ENCODE measurements at regions not wholly inside any gene's neighbourhood (a gene's known extent, or its start where the extent isn't known, plus 50 kb on each side); places are given as distances from the start of the nearest gene placed in this dataset.

DNA sequence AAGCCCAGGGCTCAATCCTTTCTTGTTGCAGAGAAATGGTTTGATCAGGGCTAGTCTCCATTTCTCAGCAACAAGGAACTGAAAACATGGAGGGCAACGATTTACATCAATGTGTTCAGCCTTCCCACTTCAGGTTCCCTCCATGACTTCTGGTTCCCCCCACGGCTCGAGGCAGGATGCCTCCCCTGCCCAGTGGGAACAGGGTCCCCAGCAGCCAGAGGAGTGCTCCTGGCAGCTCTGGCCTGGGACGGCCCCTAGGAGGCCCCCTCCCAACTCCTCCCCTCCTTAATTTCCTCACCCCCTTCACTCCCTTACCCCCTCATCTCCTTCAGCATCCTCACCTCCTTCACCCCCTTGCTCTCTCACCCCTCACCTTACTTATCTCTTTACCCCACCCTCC, 283.8 kb downstream of the CDC5L start:
- DNase-seq (ENCODE audit: low read depth) = no peak
- TF ChIP-seq, protein P1, sequence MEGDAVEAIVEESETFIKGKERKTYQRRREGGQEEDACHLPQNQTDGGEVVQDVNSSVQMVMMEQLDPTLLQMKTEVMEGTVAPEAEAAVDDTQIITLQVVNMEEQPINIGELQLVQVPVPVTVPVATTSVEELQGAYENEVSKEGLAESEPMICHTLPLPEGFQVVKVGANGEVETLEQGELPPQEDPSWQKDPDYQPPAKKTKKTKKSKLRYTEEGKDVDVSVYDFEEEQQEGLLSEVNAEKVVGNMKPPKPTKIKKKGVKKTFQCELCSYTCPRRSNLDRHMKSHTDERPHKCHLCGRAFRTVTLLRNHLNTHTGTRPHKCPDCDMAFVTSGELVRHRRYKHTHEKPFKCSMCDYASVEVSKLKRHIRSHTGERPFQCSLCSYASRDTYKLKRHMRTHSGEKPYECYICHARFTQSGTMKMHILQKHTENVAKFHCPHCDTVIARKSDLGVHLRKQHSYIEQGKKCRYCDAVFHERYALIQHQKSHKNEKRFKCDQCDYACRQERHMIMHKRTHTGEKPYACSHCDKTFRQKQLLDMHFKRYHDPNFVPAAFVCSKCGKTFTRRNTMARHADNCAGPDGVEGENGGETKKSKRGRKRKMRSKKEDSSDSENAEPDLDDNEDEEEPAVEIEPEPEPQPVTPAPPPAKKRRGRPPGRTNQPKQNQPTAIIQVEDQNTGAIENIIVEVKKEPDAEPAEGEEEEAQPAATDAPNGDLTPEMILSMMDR (conservative IDR thresholded peaks at IDR 0.05; ENCODE audit: low read depth, low read length) = no peak
- no peak overlapping the region for H3K4me3 ChIP-seq (ENCODE audit: low read depth, low read length)

DNA sequence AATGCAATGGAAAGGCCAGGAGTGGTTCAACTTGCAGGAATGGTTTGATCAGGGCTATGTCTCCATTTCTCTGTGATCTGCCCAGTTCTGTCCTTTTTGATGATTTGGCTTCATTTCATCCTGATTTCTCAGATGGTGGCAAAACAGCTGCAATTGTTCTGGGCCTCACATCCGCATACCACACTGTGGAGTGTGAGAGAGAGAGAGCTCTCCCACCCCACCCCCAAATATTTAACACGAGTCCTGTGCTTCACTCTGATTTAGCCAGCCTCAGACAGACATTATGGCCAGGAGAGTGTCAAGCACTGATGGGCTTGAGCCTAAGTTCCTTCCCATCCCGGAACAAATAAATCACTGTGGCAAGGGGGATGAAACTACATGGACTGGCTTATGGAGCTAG, 284.6 kb downstream of the CDC5L start:
- TF ChIP-seq, protein P1 (conservative IDR thresholded peaks at IDR 0.05; ENCODE audit: low read depth, low read length) = no peak
- no peak overlapping the region for H3K4me3 ChIP-seq (ENCODE audit: low read depth, low read length)
- DNase-seq (ENCODE audit: low read depth) = no peak

DNA sequence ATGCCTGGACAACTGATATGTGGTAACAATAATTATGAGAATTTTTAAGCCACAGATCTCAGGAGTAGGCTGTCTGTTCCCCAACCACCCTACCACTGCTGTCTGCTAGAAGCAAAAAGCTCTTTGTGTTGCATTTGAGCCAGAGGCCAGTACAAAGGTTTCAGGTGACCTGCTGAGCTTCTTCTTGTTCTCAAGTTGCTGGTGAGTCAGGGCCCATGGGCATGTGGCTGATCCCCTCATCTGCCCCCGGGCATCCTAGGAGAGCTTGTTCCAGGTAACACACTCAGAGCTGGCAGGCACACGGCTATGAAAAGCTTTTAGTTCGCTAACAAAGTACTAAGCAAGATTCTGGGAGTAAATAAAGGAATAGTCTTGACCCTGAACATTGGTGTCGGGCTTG, 285.3 kb downstream of the CDC5L start:
- TF ChIP-seq, protein P1 (conservative IDR thresholded peaks at IDR 0.05; ENCODE audit: low read depth, low read length) = no peak
- DNase-seq (ENCODE audit: low read depth) = no peak
- H3K4me3 ChIP-seq (ENCODE audit: low read depth, low read length) = no peak overlapping the region

DNA sequence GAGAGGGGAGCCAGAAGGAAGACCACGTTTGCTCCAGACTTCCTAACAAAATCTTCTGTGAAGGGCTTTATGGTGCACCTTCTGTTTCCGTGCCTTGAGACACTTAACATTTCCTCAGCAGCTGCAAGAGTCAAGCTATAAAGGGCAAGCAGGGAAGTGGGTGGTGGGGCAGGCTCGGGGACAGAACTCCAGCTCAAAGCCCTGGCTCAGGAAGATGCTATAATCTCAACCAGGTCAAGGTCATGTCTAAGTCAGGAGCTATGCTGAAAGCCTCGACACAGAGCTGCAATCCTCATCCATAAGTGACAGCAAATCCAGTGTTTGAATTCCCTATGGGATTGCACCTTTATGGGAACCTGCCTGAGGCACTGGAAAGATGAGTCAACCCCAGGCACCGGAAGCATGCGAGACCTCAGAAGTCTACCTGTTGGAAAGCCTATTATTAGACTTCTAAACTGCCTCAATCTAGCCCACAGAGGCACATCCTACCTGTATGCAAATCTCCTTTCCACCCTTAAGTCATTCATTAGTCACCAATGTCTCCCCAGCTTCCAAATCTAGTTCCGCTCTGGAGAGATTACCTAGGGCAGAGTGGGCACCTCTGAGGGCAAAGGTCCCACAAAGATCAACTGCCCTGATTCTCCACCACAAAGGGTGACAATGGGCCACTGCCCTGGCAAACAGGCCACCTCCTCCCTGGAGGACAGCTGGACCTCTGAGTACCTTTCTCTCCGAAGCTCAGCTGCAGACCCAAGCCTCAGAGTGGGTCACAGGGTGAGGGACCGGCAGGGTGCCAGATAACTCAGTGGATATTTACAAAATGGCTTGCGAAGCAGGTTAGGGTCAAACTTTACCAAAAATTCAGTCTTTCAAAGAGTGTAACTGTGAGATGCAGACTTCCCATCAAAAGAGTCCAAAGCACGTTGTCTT, 287.0 kb downstream of the CDC5L start:
- DNase-seq (ENCODE audit: low read depth) = no peak
- TF ChIP-seq, protein P1 (conservative IDR thresholded peaks at IDR 0.05; ENCODE audit: low read depth, low read length) = no peak
- no peak overlapping the region for H3K4me3 ChIP-seq (ENCODE audit: low read depth, low read length)

DNA sequence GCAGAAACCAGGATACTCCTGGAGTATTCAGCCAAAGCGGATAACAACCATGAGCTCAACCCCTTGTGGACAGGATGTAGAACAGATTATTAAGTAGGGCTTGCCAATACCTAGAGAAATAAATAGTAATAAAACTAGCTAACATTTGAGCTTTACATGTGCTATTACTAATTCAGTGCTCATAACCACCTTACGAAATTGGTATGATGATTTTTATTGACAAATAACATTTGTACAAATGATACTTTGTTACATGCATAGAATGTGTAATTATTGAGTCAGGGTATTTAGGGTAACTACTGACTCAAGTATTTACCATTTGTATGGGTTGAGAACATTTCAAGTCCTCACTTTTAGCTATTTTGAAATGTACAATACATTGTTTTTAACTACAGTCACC, 287.9 kb downstream of the CDC5L start:
- DNase-seq (ENCODE audit: low read depth) = no peak
- no peak overlapping the region for H3K4me3 ChIP-seq (ENCODE audit: low read depth, low read length)
- TF ChIP-seq, protein P1 (conservative IDR thresholded peaks at IDR 0.05; ENCODE audit: low read depth, low read length) = no peak

DNA sequence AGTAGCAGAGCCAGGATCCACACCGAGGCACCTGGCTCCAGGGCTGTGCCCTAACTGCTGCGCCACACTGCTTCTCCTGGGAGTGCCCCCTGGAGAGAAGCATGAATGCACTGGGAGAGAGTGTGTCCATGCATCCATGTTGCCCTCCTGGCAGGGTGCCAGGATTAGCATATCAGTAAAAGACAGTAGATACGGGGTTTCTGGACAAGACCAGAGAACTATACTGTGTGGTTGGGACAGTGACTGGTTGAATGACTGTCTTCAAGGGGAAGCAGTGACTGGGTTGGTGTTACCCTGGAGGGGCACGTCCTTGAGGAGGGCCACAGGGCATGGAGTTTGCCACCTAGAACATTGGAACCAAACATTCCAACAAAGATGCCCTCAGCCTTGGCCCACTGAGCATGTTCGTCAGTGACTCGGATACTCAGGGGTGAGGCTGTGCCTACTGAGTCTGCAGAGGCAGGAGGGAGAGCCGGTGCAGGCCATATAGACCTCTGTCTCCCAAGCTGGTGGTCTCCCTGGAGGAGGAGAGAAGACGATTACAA, 288.8 kb downstream of the CDC5L start:
- no peak overlapping the region for H3K4me3 ChIP-seq (ENCODE audit: low read depth, low read length)
- TF ChIP-seq, protein P1 (conservative IDR thresholded peaks at IDR 0.05; ENCODE audit: low read depth, low read length) = no peak
- DNase-seq (ENCODE audit: low read depth) = no peak

Data from choroid plexus epithelial cell (primary cell).